HG03139 (cell line): ENCODE measurements at regions not wholly inside any gene's neighbourhood (a gene's known extent, or its start where the extent isn't known, plus 50 kb on each side); places are given as distances from the start of the nearest gene placed in this dataset.

Experiments used
- ATAC-seq: cut with Tn5 transposase; IDR thresholded peaks from one replicate; pipeline ENCODE4 v1.9.1; 2021; ENCODE audit not compliant: unreplicated experiment

DNA sequence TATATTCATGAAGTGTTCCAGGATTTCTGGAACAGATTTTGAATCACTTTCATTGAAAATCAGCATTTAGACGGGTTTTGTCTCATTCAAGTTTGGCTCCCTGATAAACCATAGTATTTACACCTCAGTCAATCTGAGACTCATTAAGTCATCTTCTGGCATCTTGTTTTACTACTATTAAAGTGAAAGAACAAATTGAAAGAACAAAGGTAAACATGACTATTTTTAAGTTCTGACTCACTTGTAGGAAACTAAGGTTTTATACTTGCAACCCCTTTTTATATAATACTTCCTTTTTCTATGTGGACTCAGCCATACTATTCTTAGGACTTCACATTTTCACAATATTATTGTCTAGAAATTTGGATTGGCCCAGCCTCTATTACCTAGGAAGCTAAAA, 854.4 kb downstream of the SQOR start:
- ATAC-seq, result no peak

DNA sequence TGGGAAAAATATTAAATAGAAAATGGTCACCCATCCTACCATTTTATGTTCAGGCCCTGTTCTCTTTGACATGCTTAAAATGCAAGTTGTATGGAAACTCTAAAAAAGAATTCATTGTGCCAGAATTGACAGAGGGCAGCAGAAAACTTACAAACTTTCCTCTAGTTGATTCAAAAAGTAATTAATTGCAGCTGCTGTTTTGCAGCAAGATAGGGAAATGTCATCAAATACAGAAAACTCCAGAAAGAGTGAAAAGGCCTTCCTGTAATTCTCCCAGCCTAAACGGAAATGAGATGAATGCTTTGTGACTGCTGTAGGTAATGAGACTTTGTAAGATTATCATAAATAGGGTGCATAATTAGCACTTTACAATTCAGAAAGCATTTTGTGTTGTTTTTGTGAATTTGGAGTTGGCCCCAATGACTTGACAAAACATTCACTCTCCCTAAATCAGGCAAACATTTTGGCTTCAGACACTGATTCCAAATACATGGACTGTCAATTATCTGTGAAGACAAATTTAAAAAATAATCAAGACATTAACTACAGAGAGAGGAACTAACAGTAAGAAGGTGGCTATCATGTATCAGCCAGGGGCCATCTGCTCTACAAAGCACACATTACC, 861.8 kb downstream of the SQOR start:
- no peak for ATAC-seq

- ATAC-seq, result no peak
Observed at GRCh38 chr15:46502667-46503066, 867.8 kb downstream of the SQOR start.

DNA sequence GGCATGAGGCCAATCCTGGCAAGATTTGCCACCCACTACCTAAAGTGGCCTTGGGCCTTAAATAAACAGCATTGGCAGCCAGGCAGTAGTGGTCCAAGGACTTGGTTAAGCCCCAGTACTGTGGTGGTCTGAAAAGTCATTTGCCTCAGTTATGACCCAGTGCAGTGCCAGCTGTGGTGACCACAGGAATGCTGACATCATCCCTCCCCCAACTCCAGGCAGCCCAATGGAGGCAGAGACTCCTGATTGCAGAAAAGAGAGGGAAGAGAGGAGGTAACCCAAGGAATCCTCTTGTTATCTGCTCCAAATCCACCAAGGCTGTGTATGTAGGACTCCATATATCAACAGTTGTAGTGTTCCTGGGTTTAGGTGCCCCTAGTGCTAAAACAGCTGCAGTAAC, 883.6 kb downstream of the SQOR start:
- ATAC-seq, result no peak

DNA sequence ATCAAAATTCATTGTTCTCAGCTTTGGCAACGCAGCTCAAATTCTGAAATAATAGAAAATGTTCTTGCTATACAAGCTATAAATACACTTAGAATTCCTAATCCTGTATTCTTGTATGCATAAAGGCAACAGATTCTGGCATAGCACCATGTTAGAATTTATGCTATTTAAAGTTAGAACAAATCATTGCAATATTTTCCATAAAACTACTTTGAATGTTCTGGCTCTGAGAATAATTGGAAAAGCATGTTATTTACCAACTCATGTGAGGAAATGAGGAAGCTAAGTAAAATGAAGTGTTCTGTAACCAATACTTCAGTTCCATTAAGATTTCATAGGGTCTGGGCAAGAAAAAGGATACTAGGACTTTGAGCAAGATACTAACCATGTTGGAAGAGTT, 888.9 kb downstream of the SQOR start:
- ATAC-seq, result no peak

GRCh38 chr15:46525984-46526725, 891.3 kb downstream of the SQOR start:
- no peak for ATAC-seq

- ATAC-seq, result no peak
Observed at GRCh38 chr15:46526726-46527110, 891.9 kb downstream of the SQOR start.

- no peak for ATAC-seq
Observed at GRCh38 chr15:46543626-46544025, 908.8 kb downstream of the SQOR start.

GRCh38 chr15:46548989-46549388, 914.2 kb downstream of the SQOR start:
- ATAC-seq, result no peak

DNA sequence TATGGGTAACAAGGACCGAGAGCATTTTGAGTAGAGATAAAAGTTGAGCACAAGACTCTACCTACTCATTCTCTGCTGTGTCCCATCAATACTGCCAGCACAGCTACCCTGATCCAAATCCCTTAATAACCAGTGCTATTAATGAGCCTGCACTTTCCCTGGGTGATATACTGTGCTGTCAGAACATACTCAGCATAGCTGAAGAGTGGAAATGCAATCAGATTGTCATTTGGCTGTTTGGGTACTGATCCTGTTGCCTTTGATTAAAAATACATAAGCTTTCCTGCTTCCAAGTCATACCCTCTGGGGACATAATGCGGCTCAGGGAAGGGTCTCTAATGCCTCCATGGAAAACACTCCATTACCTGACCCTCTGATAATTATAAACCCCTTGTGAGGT, 917.5 kb downstream of the SQOR start:
- ATAC-seq, result no peak

GRCh38 chr15:46555547-46555946, 920.7 kb downstream of the SQOR start:
- ATAC-seq, result no peak

DNA sequence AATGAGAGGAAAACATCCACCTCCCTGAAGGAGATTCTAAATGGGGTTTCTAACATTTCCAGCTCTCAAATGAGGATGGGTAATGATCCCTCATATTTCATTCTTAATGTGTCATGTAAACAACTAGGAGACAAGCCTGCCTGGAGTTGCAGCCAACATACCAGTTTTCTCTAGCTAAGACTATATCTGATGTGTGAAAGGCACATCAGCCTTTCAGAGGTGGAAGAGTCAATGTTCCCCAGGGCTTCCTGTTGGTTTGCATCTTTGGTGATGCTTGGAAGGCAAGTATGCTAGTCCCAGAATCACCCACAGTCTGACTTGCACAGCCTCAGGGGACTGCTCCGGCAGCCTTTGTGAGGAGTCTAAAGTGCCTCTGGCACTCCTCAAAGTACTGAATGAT, 921.2 kb downstream of the SQOR start:
- ATAC-seq, result no peak

- no peak for ATAC-seq
Observed at GRCh38 chr15:46556559-46557379, 921.9 kb downstream of the SQOR start.

DNA sequence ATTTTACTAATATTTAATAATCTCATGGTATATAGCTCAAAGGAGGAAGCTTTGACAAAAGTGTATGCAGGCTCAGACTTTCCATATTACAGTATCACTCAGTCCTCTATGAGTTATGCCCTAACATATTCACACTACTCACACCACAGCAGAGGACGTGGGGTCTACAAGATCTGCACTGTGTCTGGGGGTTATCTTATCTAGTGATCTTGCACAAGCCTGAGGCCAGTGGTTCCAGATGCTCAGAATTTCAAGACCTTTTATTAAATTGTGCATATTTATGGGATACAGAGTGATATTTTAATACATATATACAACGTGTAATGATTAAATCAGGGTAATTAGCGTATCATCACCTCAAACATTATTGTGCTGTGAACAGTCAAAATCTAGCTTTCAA, 933.1 kb downstream of the SQOR start:
- ATAC-seq, result no peak

GRCh38 chr15:46569781-46570180, 935.0 kb downstream of the SQOR start:
- ATAC-seq, result no peak

DNA sequence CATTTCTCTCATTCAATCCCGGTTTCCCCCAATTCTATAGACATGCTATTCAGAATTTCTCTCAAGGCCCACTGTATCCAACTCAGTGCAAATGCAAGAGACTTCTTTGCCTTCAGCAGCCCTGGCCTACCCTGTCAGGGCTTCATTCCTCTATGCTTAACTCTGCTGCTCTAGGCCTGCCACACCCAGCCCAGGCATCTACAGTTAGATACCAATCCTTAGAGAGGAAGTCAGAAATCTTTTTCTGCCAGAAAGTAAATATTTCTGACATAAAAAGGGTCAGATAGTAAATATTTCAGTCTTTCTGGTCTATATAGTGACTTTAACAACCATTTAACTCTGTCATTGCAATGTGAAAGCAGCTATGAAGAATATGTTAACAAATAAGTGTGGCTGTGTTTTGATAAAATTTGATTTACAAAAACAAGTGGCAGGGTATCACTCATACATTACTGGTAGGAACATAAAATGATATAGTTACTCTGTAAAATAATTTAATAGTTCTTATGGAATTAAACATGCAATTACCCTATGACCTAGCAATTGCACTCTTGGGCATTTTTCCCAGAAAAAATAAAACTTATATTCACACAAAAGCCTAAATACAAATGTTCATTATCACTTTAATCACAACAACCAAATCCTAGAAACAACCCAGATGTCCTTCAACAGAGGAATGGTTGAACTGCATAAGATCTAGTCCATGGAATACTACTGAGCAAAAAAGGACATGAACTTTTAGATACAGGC, 942.0 kb downstream of the SQOR start:
- ATAC-seq, result no peak

DNA sequence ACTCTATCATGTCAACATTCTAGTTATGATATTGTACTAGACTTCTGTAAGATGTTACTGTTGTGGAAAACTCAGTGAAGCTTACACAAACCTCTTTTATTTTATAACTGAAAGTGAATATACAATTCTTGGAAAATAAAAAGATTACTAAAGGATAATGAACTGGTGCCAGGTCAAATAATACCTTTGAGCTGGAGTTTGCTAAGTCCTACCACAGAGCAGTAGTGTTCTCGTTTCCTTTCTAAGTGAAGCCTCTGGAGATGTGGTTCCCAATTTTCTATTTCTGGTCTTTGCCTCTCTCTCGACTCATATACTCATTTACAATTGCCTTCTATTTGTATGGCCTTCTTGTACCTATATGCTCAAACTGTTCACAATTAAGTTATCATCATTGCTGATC, 942.9 kb downstream of the SQOR start:
- no peak for ATAC-seq

- ATAC-seq, result no peak
Observed at GRCh38 chr15:46580487-46580886, 945.7 kb downstream of the SQOR start.

DNA sequence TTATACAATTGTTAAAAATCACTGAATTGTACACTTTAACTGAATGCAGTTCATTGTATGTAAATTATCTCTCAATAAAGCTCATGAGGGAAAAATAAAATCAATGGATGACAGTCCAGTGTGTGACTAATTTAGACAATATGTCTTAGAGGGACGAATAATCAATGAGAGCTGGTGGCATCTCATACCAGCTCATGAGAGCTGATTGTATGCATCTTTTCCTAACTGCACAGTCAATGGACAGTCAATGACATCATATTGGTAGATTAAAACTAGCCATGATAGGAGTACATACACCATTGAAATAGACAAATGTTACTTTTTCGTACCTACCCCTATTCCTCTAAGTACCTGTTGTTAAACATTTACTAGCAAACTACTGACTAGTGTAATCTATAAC, 946.1 kb downstream of the SQOR start:
- ATAC-seq, result no peak

GRCh38 chr15:46589088-46589487, 954.3 kb downstream of the SQOR start:
- ATAC-seq, result no peak

- no peak for ATAC-seq
Observed at GRCh38 chr15:46591462-46591861, 956.6 kb downstream of the SQOR start.
